Ishikawa (cell line): ENCODE measurements at regions not wholly inside any gene's neighbourhood (a gene's known extent, or its start where the extent isn't known, plus 50 kb on each side); places are given as distances from the start of the nearest gene placed in this dataset.

Experiments
- CEBPB ChIP-seq: IDR thresholded peaks from 2 replicates; pipeline ENCODE4 v1.6.1; 2012
- CREB1 ChIP-seq: IDR thresholded peaks from 2 replicates; pipeline ENCODE4 v1.6.1; 2012; ENCODE audit warnings: low read depth
- EP300 ChIP-seq: IDR thresholded peaks from 2 replicates; pipeline ENCODE4 v1.6.1; 2012; ENCODE audit warnings: borderline replicate concordance
- TAF1 ChIP-seq: IDR thresholded peaks from 2 replicates; pipeline ENCODE4 v1.6.1; 2012; ENCODE audit warnings: low read depth, mild to moderate bottlenecking
- TEAD4 ChIP-seq: IDR thresholded peaks from 2 replicates; pipeline ENCODE4 v1.6.1; 2012
- TF ChIP-seq, protein P1 (sequence below): IDR thresholded peaks from 2 replicates; pipeline ENCODE4 v1.6.1; 2012; ENCODE audit warnings: low read depth, mild to moderate bottlenecking

DNA sequence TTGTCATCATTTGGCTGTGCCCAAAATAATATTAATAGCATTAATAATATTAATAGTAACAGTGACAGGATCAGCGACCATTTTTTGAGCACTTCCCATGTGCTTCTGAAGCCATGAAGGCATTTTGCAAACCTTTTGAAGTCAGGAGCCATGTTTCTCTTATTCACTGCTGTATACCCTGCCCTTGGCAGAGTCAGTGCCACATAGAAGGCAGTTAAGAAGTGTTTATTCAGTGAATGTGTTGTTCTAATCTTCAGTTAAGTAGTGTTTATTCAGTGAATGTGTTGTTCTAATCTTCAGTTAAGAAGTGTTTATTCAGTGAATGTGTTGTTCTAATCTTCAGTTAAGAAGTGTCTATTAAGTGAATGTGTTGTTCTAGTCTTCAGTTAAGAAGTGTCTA lies 319.7 kb upstream of the NAV3 start:
- TF ChIP-seq CEBPB (no peak), TEAD4 (no peak), EP300 (no peak), CREB1 (no peak), TAF1 (no peak)
- TF ChIP-seq, protein P1, sequence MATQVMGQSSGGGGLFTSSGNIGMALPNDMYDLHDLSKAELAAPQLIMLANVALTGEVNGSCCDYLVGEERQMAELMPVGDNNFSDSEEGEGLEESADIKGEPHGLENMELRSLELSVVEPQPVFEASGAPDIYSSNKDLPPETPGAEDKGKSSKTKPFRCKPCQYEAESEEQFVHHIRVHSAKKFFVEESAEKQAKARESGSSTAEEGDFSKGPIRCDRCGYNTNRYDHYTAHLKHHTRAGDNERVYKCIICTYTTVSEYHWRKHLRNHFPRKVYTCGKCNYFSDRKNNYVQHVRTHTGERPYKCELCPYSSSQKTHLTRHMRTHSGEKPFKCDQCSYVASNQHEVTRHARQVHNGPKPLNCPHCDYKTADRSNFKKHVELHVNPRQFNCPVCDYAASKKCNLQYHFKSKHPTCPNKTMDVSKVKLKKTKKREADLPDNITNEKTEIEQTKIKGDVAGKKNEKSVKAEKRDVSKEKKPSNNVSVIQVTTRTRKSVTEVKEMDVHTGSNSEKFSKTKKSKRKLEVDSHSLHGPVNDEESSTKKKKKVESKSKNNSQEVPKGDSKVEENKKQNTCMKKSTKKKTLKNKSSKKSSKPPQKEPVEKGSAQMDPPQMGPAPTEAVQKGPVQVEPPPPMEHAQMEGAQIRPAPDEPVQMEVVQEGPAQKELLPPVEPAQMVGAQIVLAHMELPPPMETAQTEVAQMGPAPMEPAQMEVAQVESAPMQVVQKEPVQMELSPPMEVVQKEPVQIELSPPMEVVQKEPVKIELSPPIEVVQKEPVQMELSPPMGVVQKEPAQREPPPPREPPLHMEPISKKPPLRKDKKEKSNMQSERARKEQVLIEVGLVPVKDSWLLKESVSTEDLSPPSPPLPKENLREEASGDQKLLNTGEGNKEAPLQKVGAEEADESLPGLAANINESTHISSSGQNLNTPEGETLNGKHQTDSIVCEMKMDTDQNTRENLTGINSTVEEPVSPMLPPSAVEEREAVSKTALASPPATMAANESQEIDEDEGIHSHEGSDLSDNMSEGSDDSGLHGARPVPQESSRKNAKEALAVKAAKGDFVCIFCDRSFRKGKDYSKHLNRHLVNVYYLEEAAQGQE = no peak
